IMR-90 (cell line): ENCODE measurements at regions not wholly inside any gene's neighbourhood (a gene's known extent, or its start where the extent isn't known, plus 50 kb on each side); places are given as distances from the start of the nearest gene placed in this dataset.

Experiments
- CEBPB ChIP-seq: IDR thresholded peaks from 2 replicates; pipeline ENCODE4 v1.6.1; 2012; ENCODE audit warnings: low read depth, low read length, improper control_type of control experiment
- MXI1 ChIP-seq: IDR thresholded peaks from 2 replicates; pipeline ENCODE4 v1.6.1; 2012; ENCODE audit warnings: low read depth, mild to moderate bottlenecking, low read length, moderate library complexity, borderline replicate concordance
- NFE2L2 ChIP-seq: fragments of 150-350 bp; IDR thresholded peaks from 2 replicates; pipeline ENCODE4 v1.6.1; 2016; ENCODE audit warnings: low read depth, mild to moderate bottlenecking, low read length
- POLR2A ChIP-seq: IDR thresholded peaks from 2 replicates; pipeline ENCODE4 v1.6.1; 2012; ENCODE audit warnings: mild to moderate bottlenecking, low read depth, low read length
- RAD21 ChIP-seq: IDR thresholded peaks from 2 replicates; pipeline ENCODE4 v1.6.1; 2012; ENCODE audit warnings: low read length, improper control_type of control experiment
- RCOR1 ChIP-seq: IDR thresholded peaks from 2 replicates; pipeline ENCODE4 v1.6.1; 2012; ENCODE audit warnings: mild to moderate bottlenecking, low read length, improper control_type of control experiment; ENCODE audit not compliant: insufficient replicate concordance
- RFX5 ChIP-seq: IDR thresholded peaks from 2 replicates; pipeline ENCODE4 v1.8.0; 2012; ENCODE audit warnings: low read depth, mild to moderate bottlenecking, low read length, moderate library complexity
- SMC3 ChIP-seq: fragments of 150-350 bp; IDR thresholded peaks from 2 replicates; pipeline ENCODE4 v1.6.1; 2016; ENCODE audit warnings: low read depth, mild to moderate bottlenecking, antibody characterized with exemption, low read length, moderate library complexity
- TF ChIP-seq, protein P1 (sequence below): conservative IDR thresholded peaks from 2 replicates; pipeline ENCODE4 v1.5.1; 2012; ENCODE audit warnings: mild to moderate bottlenecking, low read depth, low read length, improper control_type of control experiment
- TF ChIP-seq, protein P2 (sequence below): fragments of 150-350 bp; IDR thresholded peaks from 2 replicates; pipeline ENCODE4 v1.6.1; 2017; ENCODE audit warnings: mild to moderate bottlenecking, antibody characterized with exemption, low read length, low read depth
- TF ChIP-seq, protein P3 (sequence below): fragments of 150-350 bp; IDR thresholded peaks from 2 replicates; pipeline ENCODE4 v1.6.1; 2016; ENCODE audit warnings: low read depth, mild to moderate bottlenecking, low read length, moderate library complexity, borderline replicate concordance

DNA sequence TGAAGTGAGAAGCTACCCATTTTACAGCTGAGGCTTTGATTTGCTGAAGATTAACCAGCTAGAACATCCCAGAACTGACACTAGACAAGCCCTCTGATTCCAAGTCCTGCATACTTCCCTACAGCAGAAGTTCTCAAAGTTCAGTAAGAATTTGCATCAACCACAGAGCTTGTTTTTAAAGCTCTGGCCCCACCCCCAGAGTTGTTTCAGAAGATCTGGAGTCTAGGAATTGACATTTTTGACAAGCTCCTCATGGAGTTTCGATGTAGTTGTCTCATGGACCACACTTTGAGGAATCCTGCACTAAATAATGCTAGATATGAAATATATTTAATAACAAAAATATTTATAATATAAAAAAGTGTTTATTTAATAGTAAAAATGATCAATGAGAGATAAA is 120.3 kb upstream of the ADAMTS18 start:
- TF ChIP-seq, protein P1, sequence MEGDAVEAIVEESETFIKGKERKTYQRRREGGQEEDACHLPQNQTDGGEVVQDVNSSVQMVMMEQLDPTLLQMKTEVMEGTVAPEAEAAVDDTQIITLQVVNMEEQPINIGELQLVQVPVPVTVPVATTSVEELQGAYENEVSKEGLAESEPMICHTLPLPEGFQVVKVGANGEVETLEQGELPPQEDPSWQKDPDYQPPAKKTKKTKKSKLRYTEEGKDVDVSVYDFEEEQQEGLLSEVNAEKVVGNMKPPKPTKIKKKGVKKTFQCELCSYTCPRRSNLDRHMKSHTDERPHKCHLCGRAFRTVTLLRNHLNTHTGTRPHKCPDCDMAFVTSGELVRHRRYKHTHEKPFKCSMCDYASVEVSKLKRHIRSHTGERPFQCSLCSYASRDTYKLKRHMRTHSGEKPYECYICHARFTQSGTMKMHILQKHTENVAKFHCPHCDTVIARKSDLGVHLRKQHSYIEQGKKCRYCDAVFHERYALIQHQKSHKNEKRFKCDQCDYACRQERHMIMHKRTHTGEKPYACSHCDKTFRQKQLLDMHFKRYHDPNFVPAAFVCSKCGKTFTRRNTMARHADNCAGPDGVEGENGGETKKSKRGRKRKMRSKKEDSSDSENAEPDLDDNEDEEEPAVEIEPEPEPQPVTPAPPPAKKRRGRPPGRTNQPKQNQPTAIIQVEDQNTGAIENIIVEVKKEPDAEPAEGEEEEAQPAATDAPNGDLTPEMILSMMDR, result no peak
- no peak for TF ChIP-seq POLR2A
- no peak for TF ChIP-seq RAD21
- TF ChIP-seq SMC3, result no peak
- TF ChIP-seq NFE2L2, result no peak
- no peak for TF ChIP-seq MXI1
- TF ChIP-seq, protein P2, sequence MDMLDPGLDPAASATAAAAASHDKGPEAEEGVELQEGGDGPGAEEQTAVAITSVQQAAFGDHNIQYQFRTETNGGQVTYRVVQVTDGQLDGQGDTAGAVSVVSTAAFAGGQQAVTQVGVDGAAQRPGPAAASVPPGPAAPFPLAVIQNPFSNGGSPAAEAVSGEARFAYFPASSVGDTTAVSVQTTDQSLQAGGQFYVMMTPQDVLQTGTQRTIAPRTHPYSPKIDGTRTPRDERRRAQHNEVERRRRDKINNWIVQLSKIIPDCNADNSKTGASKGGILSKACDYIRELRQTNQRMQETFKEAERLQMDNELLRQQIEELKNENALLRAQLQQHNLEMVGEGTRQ, result no peak
- no peak for TF ChIP-seq CEBPB
- TF ChIP-seq, protein P3, sequence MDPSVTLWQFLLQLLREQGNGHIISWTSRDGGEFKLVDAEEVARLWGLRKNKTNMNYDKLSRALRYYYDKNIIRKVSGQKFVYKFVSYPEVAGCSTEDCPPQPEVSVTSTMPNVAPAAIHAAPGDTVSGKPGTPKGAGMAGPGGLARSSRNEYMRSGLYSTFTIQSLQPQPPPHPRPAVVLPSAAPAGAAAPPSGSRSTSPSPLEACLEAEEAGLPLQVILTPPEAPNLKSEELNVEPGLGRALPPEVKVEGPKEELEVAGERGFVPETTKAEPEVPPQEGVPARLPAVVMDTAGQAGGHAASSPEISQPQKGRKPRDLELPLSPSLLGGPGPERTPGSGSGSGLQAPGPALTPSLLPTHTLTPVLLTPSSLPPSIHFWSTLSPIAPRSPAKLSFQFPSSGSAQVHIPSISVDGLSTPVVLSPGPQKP, result no peak
- TF ChIP-seq RCOR1, result no peak
- no peak for TF ChIP-seq RFX5
